Activated CD4-positive, alpha-beta T cell treated with anti-CD3 and anti-CD28 coated beads for 1 hour (primary cell): ENCODE measurements at regions not wholly inside any gene's neighbourhood (a gene's known extent, or its start where the extent isn't known, plus 50 kb on each side); places are given as distances from the start of the nearest gene placed in this dataset.
"Not testable (repeated sequence)": the region's sequence is repeated elsewhere in the genome, so short reads cannot be mapped to it uniquely, and the experiment has no call there.

Experiments used
- DNase-seq: peaks from one replicate; pipeline ENCODE4 v3.0.0-alpha.2; 2020

- DNase-seq, result no peak
Measured at GRCh38 chr6:140032189-140032588, 657.7 kb upstream of the CITED2 start.

DNA sequence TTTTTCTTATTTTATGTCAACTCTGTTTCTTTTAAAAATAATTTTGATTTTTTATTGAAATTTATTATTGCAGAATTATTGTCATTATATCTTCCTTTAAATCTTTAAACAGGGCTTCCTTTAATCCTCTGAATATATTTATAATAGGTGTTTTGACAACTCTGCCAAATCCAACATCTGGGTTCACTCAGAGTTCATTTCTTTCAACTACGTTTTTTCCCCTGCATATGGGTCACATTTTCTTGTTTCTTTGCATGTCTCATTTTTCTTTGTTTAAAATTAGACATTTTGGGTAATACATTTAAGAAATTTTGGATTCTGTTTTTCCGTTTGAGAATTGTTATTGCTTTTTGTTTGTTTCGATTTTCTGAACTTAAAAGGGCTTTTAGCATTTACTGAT is 655.1 kb upstream of the CITED2 start:
- no peak for DNase-seq

DNA sequence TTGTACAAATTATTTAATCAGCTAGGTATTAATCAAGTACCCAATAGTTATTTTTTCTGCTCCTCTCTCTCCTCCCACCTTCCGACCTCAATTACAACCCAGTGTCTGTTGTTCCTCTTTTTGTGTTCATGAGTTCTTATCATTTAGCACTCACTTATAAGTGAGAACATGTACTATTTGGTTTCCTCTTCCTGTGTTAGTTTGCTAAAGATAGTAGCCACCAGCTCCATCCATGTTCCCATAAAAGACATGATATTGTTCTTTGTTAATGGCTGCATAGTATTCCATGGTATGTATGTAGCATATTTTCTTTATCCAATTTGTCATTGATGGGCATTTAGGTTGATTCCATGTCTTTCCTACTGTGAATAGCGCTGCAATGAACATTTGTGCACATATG is 652.8 kb upstream of the CITED2 start:
- DNase-seq, result no peak

- no peak for DNase-seq
Measured at GRCh38 chr6:140026546-140026945, 652.1 kb upstream of the CITED2 start.

DNA sequence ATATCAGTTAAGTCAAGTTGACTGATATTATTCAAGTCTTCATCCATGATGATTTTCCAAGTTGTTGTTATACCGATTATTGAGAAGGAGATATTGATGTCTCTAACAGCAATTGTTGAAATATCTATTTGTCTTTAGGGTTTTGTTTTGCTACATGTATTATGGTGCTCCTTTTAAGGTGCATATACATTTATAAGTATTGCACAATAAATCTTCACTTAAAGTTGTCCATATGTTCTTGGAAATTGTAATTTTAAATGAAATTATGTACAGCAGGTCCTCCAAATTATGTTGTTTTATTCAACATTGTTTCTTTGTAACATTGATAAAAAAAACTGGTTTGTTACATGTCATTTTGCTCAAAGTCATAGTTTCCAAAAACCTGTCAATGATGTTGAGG is 650.7 kb upstream of the CITED2 start:
- DNase-seq, result no peak

DNA sequence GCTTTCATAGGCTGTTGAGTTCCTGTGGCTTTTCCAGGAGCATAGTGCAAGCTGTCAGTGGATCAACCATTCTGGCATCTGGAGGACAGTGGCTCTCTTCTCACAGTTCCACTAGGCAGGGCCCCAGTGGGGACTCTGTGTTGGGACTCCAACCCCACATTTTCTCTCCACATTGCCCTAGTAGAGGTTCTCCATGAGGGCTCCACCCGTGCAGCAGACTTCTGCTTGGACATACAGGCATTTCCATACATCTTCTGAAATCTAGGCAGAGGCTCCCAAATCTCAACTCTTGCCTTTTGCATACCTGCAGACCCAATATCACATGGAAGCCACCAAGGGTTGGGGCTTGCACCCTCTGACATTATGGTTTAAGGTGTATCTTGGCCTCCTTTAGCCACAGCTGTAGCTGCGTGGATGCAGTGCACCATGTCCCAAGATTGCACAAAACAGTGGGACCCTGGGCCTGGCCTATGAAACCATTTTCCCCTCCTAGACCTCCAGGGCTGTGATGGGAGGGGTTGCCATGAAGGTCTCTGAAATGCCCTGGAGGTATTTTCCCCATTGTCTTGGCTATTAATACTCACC is 645.9 kb upstream of the CITED2 start:
- no peak for DNase-seq

DNA sequence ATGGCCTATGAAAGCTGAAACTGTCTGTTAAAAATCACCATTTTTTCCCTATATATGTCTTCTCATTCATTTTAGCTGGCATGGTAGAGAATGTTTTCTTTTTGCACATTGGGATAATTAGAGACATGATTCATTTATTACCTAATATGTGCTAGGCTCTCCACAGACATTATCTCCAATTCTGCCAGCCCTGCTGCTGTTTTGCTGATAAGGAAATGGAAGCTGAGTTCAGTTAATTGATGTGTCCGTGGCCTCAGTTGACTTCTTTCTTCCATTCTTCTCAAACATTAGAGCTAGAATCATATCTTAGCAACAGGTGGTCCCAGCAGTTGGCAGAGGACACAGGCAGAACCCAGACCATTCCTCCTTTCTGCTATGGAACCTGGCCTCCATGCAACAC is 644.1 kb upstream of the CITED2 start:
- no peak for DNase-seq

- no peak for DNase-seq
Measured at GRCh38 chr6:140017470-140017869, 643.0 kb upstream of the CITED2 start.

- DNase-seq, result no peak
Measured at GRCh38 chr6:140012150-140012549, 637.7 kb upstream of the CITED2 start.

DNA sequence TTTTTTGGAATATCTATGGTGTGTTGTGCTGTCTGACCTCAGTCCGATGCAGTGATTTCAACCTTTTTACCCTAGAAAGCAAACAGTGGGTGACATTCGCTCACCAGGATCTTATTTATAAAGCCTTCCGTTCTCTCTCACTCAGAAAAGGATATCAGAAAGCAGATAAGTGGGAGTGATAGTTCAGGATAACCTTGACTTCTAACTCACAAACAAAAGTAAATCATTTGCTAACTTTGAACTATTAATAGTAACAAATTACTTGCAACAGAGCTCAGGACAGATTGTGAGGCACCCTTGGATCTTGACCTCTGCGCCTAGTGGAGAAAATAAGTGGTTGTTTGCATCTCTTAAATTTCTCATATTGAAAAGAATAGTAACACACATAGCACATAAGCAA is 637.1 kb upstream of the CITED2 start:
- DNase-seq, result no peak

DNA sequence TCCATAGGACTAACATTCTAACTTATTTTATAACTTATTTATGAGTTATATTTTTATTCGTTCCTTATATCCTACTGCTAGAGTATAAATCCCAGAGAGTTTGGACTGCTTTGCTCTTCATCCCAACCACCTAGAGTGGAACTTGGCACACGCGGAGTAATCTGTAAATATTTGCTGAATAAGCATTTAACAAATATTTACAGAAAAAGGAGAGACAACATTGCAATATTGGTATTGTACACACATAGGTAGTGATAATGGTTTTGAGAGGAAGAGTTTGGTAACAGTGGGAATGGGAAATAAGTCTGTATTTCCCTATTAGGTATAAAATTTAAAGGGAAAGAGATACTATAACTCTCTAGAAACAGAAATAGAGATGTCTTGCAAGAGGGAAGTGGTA is 634.8 kb upstream of the CITED2 start:
- no peak for DNase-seq

DNA sequence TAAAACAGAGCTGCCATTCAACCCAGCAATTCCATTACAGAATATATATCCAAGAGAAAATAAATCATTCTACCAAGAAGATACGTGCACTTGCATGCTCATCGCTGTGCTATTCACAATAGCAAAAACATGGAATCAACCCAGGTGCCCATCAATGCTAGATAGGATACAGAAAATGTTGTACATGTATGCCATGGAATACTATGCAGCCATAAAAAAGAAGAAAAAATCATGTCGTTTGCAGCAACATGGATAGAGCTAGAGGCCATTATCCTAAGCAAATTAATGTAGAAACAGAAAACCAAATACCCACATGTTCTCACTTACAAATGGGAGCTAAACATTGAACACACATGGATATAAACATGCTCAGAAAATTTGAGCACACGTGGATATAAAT is 633.1 kb upstream of the CITED2 start:
- no peak for DNase-seq

DNA sequence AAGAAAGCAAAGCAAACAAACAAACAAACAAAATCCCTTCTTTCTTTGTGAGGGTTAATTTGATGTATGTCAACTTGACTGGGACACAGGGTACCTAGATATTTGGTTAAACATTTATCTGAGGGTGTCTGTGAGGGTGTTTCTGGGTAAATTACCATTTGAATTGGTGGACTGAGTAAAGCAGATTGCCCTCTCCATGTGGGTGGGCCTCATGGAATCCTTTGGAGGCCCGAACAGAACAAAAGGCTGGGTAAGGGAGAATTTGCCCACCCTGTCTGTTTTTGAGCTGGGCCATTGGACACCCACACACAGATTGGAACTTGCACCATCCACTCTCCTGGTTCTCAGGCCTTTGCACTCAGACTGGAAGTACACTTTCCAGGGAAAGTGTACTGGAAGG is 628.8 kb upstream of the CITED2 start:
- DNase-seq, result no peak

GRCh38 chr6:140002396-140003022 is 628.1 kb upstream of the CITED2 start:
- no peak for DNase-seq

GRCh38 chr6:140001821-140002341 is 627.4 kb upstream of the CITED2 start:
- no peak for DNase-seq

DNA sequence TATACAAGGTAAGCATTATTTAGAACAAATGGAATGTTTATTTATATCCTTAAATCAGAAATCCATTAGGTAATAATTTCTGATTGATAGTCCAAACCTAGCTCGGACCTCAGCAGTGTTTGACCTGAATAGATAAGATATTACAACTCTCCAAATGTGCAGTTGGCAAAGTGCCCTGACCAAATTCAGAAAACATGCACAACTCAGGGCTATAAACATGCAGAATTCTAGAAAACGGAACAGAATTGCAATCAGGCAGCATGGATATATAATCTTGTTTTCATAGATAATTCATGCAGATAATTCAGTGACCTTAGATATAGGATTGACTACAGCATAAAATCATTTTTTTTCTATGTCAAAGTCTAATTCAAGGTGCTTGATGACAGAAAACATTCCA is 626.6 kb upstream of the CITED2 start:
- no peak for DNase-seq

GRCh38 chr6:139999661-140000060 is 625.2 kb upstream of the CITED2 start:
- not testable (repeated sequence) for DNase-seq

DNA sequence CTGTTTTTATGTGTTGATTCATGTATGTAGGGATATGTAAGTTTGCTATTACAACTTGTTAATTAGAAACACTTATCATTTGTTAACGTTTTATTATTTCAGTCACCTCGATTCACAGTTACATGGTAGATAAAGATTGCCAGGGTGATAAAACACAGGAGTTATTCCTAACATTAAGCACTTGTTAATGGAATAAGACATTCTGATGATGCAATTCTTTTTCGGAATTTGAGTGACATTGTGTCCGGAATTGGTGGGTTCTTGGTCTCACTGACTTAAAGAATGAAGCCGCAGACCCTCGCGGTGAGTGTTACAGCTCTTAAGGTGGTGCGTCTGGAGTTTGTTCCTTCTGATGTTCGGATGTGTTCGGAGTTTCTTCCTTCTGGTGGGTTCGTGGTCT is 624.0 kb upstream of the CITED2 start:
- not testable (repeated sequence) for DNase-seq

DNA sequence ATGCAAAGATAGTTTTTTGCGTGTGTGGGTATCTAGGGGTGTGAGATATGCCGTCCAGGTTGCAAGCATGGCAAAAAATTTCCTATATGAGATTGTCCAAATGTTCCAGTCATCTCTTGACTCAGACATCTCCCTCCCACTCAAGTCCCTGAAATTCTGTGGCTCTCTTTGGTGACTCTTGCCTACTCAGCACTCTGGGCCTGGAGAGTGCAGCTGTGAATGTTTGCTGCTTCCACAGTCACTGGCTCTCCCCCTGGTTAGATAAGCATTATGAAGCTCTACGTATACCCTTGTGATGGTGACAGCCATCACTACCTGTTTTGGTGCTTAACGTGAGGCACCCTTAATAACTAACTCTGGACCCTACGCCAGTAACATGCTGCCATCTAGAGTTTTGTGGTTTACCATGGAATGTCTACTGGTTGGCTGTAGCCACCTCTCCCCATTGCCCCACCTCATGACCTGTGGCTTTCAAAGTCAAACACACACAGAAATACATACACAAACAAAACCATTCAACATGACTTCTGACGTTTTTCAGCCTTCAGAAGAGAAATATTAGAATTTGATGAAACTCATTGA is 621.9 kb upstream of the CITED2 start:
- no peak for DNase-seq

DNA sequence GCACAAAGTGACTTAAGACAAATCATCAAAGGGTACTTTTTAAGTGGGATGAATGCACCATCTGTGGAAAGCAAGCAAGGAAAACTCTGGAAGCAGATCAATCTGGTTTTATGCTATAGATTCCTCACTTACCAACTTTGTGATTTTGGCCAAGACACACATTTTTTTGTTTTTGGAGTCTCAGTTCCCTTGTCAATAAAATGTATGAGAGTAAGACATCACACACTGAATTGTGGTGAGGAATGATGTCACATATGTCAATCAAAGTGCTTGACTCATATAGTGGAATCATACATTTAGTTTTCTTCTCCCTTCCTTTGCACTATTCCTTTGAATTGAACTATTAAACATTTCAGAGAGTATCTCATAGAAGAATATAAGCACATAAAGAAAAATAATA is 620.5 kb upstream of the CITED2 start:
- no peak for DNase-seq

DNA sequence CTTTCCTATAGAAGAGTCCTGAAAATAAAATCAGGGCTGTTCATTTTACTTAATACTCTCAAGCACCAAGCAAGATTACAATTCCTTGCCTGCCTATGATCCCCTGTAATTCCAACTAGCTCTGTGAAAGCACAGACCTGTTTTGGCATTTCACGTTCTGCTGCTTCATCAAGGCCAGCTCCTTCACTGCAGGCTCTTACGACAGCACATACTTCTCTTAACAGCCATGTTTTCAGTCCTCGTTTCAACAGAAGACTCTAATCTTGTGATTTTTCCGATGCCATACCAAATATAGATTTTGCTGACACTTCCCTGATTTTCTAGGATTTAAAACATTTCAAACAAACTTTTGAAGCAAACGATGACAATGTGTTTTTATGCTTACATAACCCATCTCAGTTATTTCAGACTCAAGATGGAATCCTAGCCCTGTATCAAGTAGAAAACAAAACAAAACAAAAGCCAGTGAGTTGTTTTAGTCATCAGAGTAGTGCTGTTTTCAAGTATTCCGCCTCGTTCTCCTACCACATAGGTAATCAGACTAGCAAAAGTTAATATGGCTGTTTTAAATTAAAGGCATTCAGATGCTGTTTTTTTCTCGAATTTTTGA is 616.5 kb upstream of the CITED2 start:
- no peak for DNase-seq

DNA sequence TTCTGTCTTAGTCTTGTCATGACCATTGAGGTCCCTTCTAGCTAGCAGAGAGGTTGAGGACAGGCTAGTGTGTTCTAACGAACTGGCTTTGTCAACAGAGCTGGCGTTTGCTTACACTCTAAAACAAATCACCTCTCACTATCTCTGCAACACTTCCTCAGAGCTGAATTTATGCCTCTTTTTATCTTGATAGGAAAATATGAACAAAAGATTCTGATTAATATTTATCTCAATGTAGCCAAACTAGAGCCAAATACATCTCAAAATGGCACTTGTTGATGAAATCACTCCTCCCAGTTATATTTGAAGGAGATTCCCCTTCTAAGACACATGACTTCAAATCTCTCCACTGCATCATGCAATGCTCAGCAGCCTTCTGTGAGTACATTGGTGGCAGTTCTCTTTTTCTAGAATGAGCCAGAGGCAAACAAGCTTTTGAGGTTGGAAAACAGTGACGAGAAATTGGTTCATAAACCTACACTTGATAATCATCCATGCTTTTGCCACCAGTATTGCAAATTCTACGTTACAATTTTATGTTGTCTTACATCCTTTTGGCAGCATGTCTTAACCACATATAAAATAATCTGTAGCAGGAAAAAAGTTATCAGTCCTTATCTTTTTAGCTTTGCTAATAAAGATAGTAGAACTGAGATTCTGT is 615.7 kb upstream of the CITED2 start:
- DNase-seq, result no peak

DNA sequence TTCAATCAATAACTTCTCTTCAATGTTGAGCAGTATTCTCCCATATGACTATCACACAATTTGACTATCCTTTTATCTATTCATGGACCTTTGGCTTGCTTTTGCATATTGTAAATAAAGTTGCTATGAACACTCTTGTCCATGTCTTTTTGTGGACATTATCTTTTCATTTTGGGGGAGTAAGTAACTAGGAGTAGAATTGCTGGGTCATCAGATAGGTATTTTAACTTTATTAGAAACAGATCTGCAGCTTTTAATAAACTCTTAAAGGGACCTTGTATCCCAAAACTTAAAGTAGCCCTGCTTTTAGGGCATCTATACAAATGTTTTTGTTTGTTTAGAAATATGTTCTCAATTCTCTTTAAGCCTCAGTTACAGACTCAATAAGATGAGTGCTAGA is 614.2 kb upstream of the CITED2 start:
- DNase-seq, result no peak

GRCh38 chr6:139987091-139987490 is 612.6 kb upstream of the CITED2 start:
- DNase-seq, result no peak
